SK-N-SH treated with all-trans-retinoic acid at 6 μM for 48 hours (cell line): ENCODE measurements at regions not wholly inside any gene's neighbourhood (a gene's known extent, or its start where the extent isn't known, plus 50 kb on each side); places are given as distances from the start of the nearest gene placed in this dataset.

Experiments
- ATAC-seq: fragments of 200-7000 bp; cut with Tn5 transposase; 3 replicates; pipeline ENCODE4 v1.9.1; 2020; ENCODE audit warnings: mild to moderate bottlenecking, moderate library complexity
- ARNTL ChIP-seq: fragments of 450-650 bp; formaldehyde crosslinking; IDR thresholded peaks from 2 replicates; pipeline ENCODE4 v1.5.0; 2020; ENCODE audit warnings: low read depth, mild to moderate bottlenecking, moderate library complexity, borderline replicate concordance
- BACH2 ChIP-seq: fragments of 250-450 bp; sonication (Bioruptor Pico); IDR thresholded peaks from 2 replicates; pipeline ENCODE4 v1.9.0; 2021; ENCODE audit warnings: mild to moderate bottlenecking, borderline replicate concordance
- CSDC2 ChIP-seq: fragments of 250-450 bp; sonication (Bioruptor Pico); IDR thresholded peaks from 2 replicates; pipeline ENCODE4 v1.5.0; 2020; ENCODE audit warnings: mild to moderate bottlenecking, moderate library complexity
- ESRRG ChIP-seq: fragments of 250-450 bp; sonication (Bioruptor Pico); IDR thresholded peaks from 2 replicates; pipeline ENCODE4 v1.6.1; 2021; ENCODE audit warnings: mild to moderate bottlenecking
- GLIS3 ChIP-seq: fragments of 250-450 bp; sonication (Bioruptor Pico); IDR thresholded peaks from 2 replicates; pipeline ENCODE4 v1.5.0; 2020; ENCODE audit warnings: mild to moderate bottlenecking, moderate library complexity
- ISL1 ChIP-seq: fragments of 250-450 bp; sonication (Bioruptor Pico); IDR thresholded peaks from 2 replicates; pipeline ENCODE4 v2.1.2; 2022; ENCODE audit warnings: mild to moderate bottlenecking, moderate library complexity
- OSR1 ChIP-seq: fragments of 250-450 bp; sonication (Bioruptor Pico); IDR thresholded peaks from 2 replicates; pipeline ENCODE4 v1.8.0; 2022; ENCODE audit warnings: moderate library complexity, mild to moderate bottlenecking, inconsistent platforms
- POU6F1 ChIP-seq: fragments of 250-450 bp; sonication (Bioruptor Pico); IDR thresholded peaks from 2 replicates; pipeline ENCODE4 v1.8.0; 2021; ENCODE audit warnings: low read depth, mild to moderate bottlenecking, moderate library complexity, borderline replicate concordance
- PPARA ChIP-seq: fragments of 250-450 bp; sonication (Bioruptor Pico); IDR thresholded peaks from 2 replicates; pipeline ENCODE4 v1.5.0; 2020; ENCODE audit warnings: mild to moderate bottlenecking, borderline replicate concordance
- RARB ChIP-seq: fragments of 250-450 bp; sonication (Bioruptor Pico); IDR thresholded peaks from 2 replicates; pipeline ENCODE4 v1.8.0; 2021; ENCODE audit warnings: mild to moderate bottlenecking, moderate library complexity
- SNAI2 ChIP-seq: fragments of 250-450 bp; sonication (Bioruptor Pico); IDR thresholded peaks from 2 replicates; pipeline ENCODE4 v1.5.0; 2020; ENCODE audit warnings: mild to moderate bottlenecking, moderate library complexity
- TCF4 ChIP-seq: fragments of 250-450 bp; sonication (Bioruptor Pico); IDR thresholded peaks from 2 replicates; pipeline ENCODE4 v1.8.0; 2021; ENCODE audit warnings: mild to moderate bottlenecking, moderate library complexity, borderline replicate concordance
- TOX ChIP-seq: fragments of 250-450 bp; sonication (Bioruptor Pico); IDR thresholded peaks from 2 replicates; pipeline ENCODE4 v1.8.0; 2021; ENCODE audit warnings: mild to moderate bottlenecking, moderate library complexity, borderline replicate concordance
- TSHZ2 ChIP-seq: fragments of 250-450 bp; sonication (Bioruptor Pico); IDR thresholded peaks from 2 replicates; pipeline ENCODE4 v1.5.0; 2020; ENCODE audit warnings: mild to moderate bottlenecking, moderate library complexity
- ZC3H10 ChIP-seq: fragments of 250-450 bp; sonication (Bioruptor Pico); IDR thresholded peaks from 2 replicates; pipeline ENCODE4 v1.5.1; 2021; ENCODE audit warnings: mild to moderate bottlenecking, moderate library complexity
- ZFP30 ChIP-seq: fragments of 450-650 bp; formaldehyde crosslinking; IDR thresholded peaks from 2 replicates; pipeline ENCODE4 v1.5.0; 2022; ENCODE audit warnings: mild to moderate bottlenecking, moderate library complexity
- ZNF565 ChIP-seq: fragments of 450-650 bp; formaldehyde crosslinking; conservative IDR thresholded peaks from 2 replicates; pipeline ENCODE4 v1.5.0; 2020; ENCODE audit warnings: low read depth, mild to moderate bottlenecking, moderate library complexity
- ZNF70 ChIP-seq: fragments of 450-650 bp; formaldehyde crosslinking; IDR thresholded peaks from 2 replicates; pipeline ENCODE4 v1.5.0; 2020; ENCODE audit warnings: mild to moderate bottlenecking, moderate library complexity
- ZNF8 ChIP-seq: fragments of 450-650 bp; formaldehyde crosslinking; IDR thresholded peaks from 2 replicates; pipeline ENCODE4 v1.5.0; 2020; ENCODE audit warnings: mild to moderate bottlenecking, moderate library complexity
- TF ChIP-seq, protein P1 (sequence below): fragments of 250-450 bp; sonication (Bioruptor Pico); IDR thresholded peaks from 2 replicates; pipeline ENCODE4 v1.5.1; 2021; ENCODE audit warnings: mild to moderate bottlenecking, moderate library complexity
- TF ChIP-seq, protein P2 (sequence below): fragments of 250-450 bp; sonication (Bioruptor Pico); IDR thresholded peaks from 2 replicates; pipeline ENCODE4 v1.8.0; 2020; ENCODE audit warnings: mild to moderate bottlenecking, moderate library complexity, borderline replicate concordance

- TF ChIP-seq ISL1 (no peak), TSHZ2 (CRISPR knock-in tag) (no peak), PPARA (CRISPR knock-in tag) (no peak), ARNTL (no peak)
- TF ChIP-seq, protein P1, sequence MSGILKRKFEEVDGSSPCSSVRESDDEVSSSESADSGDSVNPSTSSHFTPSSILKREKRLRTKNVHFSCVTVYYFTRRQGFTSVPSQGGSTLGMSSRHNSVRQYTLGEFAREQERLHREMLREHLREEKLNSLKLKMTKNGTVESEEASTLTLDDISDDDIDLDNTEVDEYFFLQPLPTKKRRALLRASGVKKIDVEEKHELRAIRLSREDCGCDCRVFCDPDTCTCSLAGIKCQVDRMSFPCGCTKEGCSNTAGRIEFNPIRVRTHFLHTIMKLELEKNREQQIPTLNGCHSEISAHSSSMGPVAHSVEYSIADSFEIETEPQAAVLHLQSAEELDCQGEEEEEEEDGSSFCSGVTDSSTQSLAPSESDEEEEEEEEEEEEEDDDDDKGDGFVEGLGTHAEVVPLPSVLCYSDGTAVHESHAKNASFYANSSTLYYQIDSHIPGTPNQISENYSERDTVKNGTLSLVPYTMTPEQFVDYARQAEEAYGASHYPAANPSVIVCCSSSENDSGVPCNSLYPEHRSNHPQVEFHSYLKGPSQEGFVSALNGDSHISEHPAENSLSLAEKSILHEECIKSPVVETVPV (CRISPR knock-in tag) = no peak
Observed at GRCh38 chr2:183680573-183680972, 556.3 kb downstream of the NUP35 start (continued).

- ATAC-seq = no peak
- TF ChIP-seq, protein P2, sequence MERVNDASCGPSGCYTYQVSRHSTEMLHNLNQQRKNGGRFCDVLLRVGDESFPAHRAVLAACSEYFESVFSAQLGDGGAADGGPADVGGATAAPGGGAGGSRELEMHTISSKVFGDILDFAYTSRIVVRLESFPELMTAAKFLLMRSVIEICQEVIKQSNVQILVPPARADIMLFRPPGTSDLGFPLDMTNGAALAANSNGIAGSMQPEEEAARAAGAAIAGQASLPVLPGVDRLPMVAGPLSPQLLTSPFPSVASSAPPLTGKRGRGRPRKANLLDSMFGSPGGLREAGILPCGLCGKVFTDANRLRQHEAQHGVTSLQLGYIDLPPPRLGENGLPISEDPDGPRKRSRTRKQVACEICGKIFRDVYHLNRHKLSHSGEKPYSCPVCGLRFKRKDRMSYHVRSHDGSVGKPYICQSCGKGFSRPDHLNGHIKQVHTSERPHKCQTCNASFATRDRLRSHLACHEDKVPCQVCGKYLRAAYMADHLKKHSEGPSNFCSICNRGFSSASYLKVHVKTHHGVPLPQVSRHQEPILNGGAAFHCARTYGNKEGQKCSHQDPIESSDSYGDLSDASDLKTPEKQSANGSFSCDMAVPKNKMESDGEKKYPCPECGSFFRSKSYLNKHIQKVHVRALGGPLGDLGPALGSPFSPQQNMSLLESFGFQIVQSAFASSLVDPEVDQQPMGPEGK = no peak
- TF ChIP-seq ZC3H10 (CRISPR knock-in tag) = no peak
- no peak for TF ChIP-seq ARNTL
- TF ChIP-seq TCF4 (CRISPR knock-in tag) = no peak
- TF ChIP-seq, protein P1 (CRISPR knock-in tag) = no peak
- TF ChIP-seq ZFP30 (CRISPR knock-in tag) = no peak
- no peak for TF ChIP-seq TSHZ2 (CRISPR knock-in tag)
- TF ChIP-seq ZNF8 (CRISPR knock-in tag) = no peak
- no peak for TF ChIP-seq PPARA (CRISPR knock-in tag)
- no peak for TF ChIP-seq CSDC2 (CRISPR knock-in tag)
- no peak for TF ChIP-seq BACH2
- no peak for TF ChIP-seq RARB (CRISPR knock-in tag)
- no peak for TF ChIP-seq GLIS3 (CRISPR knock-in tag)
- no peak for TF ChIP-seq POU6F1
- no peak for TF ChIP-seq OSR1 (CRISPR knock-in tag)
- no peak for TF ChIP-seq ZNF70
Observed at GRCh38 chr2:183684686-183685085, 560.4 kb downstream of the NUP35 start.

DNA sequence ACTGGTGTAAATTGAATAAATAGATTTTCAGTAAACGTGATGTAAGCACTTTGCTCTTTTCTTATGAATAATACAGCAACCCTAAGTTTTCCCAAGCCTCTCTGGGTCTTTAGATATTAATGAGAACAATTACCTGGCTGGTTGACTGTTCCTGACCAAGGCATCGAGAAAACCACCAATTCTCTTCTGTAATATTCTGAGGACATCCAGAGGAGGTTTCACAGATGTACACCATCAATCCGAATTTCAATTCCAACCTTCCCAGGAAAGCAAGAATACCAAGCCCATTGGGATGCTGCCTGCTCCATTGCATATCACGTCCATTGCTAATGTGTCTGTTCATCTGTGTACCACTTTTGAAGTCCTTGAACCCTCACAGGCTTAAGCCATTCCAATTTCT, 571.8 kb downstream of the NUP35 start:
- ATAC-seq = no peak
- TF ChIP-seq, protein P1 (CRISPR knock-in tag) = no peak
- TF ChIP-seq RARB (CRISPR knock-in tag) (no peak), OSR1 (CRISPR knock-in tag) (no peak), ZNF565 (CRISPR knock-in tag) (no peak), TSHZ2 (CRISPR knock-in tag) (no peak), CSDC2 (CRISPR knock-in tag) (no peak), SNAI2 (CRISPR knock-in tag) (no peak), ISL1 (no peak), ZNF8 (CRISPR knock-in tag) (no peak), ZFP30 (CRISPR knock-in tag) (no peak), TOX (CRISPR knock-in tag) (no peak), TCF4 (CRISPR knock-in tag) (no peak), ESRRG (CRISPR knock-in tag) (no peak), ZC3H10 (CRISPR knock-in tag) (no peak), PPARA (CRISPR knock-in tag) (no peak)
